Right lobe of liver (tissue), 4 donors: ENCODE measurements at regions not wholly inside any gene's neighbourhood (a gene's known extent, or its start where the extent isn't known, plus 50 kb on each side); places are given as distances from the start of the nearest gene placed in this dataset.

ENCODE experiments used
- POLR2A ChIP-seq: fragments of 450-650 bp; IDR thresholded peaks from one replicate; pipeline ENCODE4 v1.6.1; 2017; ENCODE audit warnings: antibody characterized with exemption, mild to moderate bottlenecking
- TF ChIP-seq, protein P1 (sequence below), 4 donors: fragments of 200-600 bp in 3 of 4; fragments of 450-650 bp in 1 of 4; IDR thresholded peaks; one replicate each; pipeline versions ENCODE4 v1.5.1 to v1.8.0; 2016 to 2022; ENCODE audit warnings: antibody characterized with exemption in 4 of 4, mild to moderate bottlenecking in 2 of 4
- donor health status: DM: no; HTN: no; CAD: no.
- donor health status: DM: no; HTN: no; CAD: no.
- donor health status: DM: no; HTN: yes; CAD: no.

DNA sequence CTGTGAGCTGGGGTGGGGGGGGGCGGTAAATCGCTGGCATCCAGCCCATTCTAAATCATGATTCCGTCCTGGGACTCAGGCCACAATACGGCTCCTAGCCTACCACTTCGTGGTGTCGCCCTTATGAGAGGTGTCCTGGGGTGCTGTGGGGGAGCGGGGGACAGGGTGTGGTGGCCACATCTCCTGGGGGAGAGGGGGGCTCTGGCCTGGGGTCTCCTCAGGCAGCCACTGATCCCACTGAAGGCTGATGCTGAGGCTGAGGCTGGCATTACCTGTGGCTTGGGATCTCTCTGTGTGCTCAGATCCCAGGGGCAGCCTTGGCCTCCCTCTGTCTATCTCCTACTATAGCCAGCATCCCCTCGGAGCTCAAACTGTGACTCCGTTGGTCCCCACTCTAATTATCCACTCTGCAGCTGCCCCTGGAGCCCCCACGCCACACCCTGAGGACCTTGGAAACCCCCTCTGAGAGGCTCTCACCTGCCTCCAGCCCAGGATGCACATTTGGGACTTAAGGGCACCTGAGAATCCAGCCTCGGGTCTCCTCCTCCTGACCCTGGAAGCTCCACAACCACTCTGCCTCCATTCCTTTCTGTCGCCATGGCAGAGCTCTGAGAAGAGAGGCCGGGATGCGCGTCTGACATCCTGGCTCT lies 249.3 kb upstream of the TCERG1L start:
- TF ChIP-seq, protein P1, sequence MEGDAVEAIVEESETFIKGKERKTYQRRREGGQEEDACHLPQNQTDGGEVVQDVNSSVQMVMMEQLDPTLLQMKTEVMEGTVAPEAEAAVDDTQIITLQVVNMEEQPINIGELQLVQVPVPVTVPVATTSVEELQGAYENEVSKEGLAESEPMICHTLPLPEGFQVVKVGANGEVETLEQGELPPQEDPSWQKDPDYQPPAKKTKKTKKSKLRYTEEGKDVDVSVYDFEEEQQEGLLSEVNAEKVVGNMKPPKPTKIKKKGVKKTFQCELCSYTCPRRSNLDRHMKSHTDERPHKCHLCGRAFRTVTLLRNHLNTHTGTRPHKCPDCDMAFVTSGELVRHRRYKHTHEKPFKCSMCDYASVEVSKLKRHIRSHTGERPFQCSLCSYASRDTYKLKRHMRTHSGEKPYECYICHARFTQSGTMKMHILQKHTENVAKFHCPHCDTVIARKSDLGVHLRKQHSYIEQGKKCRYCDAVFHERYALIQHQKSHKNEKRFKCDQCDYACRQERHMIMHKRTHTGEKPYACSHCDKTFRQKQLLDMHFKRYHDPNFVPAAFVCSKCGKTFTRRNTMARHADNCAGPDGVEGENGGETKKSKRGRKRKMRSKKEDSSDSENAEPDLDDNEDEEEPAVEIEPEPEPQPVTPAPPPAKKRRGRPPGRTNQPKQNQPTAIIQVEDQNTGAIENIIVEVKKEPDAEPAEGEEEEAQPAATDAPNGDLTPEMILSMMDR (IDR thresholded peaks at IDR 0.05) = no peak
- TF ChIP-seq POLR2A = no peak
